ENCODE measurements at regions not wholly inside any gene's neighbourhood (a gene's known extent, or its start where the extent isn't known, plus 50 kb on each side); places are given as distances from the start of the nearest gene placed in this dataset.

GRCh38 chr18:59760619-59761600 lies 63.7 kb upstream of the CCBE1 start:
- H3K36me3 ChIP-seq (ENCODE audit: control insufficient read depth, insufficient read depth, low read length) = no peaks in the 10 kb centered on the region
- H3K27me3 ChIP-seq (ENCODE audit: control insufficient read depth, insufficient read depth, low read length) = no peaks in the 10 kb centered on the region
- H3K4me3 ChIP-seq (ENCODE audit: low read depth, low read length) = no peak overlapping the region
- TF ChIP-seq CTCF (IDR thresholded peaks at IDR 0.05; ENCODE audit: insufficient read depth, low read length, poor library complexity, severe bottlenecking) = no peak
- DNase-seq (ENCODE audit: low read depth) = no peak

- no peaks in the 10 kb centered on the region for H3K27me3 ChIP-seq (ENCODE audit: control insufficient read depth, insufficient read depth, low read length)
- DNase-seq (ENCODE audit: low read depth) = no peak
- H3K36me3 ChIP-seq (ENCODE audit: control insufficient read depth, insufficient read depth, low read length) = no peaks in the 10 kb centered on the region
- no peak overlapping the region for H3K4me3 ChIP-seq (ENCODE audit: low read depth, low read length)
- no peak for TF ChIP-seq CTCF (IDR thresholded peaks at IDR 0.05; ENCODE audit: insufficient read depth, low read length, poor library complexity, severe bottlenecking)
Measured at GRCh38 chr18:59760212-59760611, 63.0 kb upstream of the CCBE1 start.

- TF ChIP-seq CTCF (IDR thresholded peaks at IDR 0.05; ENCODE audit: insufficient read depth, low read length, poor library complexity, severe bottlenecking) = no peak
- no peaks in the 10 kb centered on the region for H3K36me3 ChIP-seq (ENCODE audit: control insufficient read depth, insufficient read depth, low read length)
- H3K4me3 ChIP-seq (ENCODE audit: low read depth, low read length) = no peak overlapping the region
- H3K27me3 ChIP-seq (ENCODE audit: control insufficient read depth, insufficient read depth, low read length) = no peaks in the 10 kb centered on the region
- no peak for DNase-seq (ENCODE audit: low read depth)
Measured at GRCh38 chr18:59758837-59759236, 61.6 kb upstream of the CCBE1 start.

GRCh38 chr18:59758106-59758505 lies 60.9 kb upstream of the CCBE1 start:
- Histone ChIP-seq H3K36me3 (ENCODE audit: control insufficient read depth, insufficient read depth, low read length) (no peaks in the 10 kb centered on the region), H3K4me3 (ENCODE audit: low read depth, low read length) (no peak overlapping the region), H3K27me3 (ENCODE audit: control insufficient read depth, insufficient read depth, low read length) (no peaks in the 10 kb centered on the region)
- no peak for TF ChIP-seq CTCF (IDR thresholded peaks at IDR 0.05; ENCODE audit: insufficient read depth, low read length, poor library complexity, severe bottlenecking)
- no peak for DNase-seq (ENCODE audit: low read depth)

- Histone ChIP-seq H3K27me3 (ENCODE audit: control insufficient read depth, insufficient read depth, low read length) (no peaks in the 10 kb centered on the region), H3K4me3 (ENCODE audit: low read depth, low read length) (no peak overlapping the region), H3K36me3 (ENCODE audit: control insufficient read depth, insufficient read depth, low read length) (no peaks in the 10 kb centered on the region)
- TF ChIP-seq CTCF (IDR thresholded peaks at IDR 0.05; ENCODE audit: insufficient read depth, low read length, poor library complexity, severe bottlenecking) = no peak
- DNase-seq (ENCODE audit: low read depth) = no peak
Measured at GRCh38 chr18:59752666-59753065, 55.4 kb upstream of the CCBE1 start.
